Upper lobe of left lung (tissue), 6 donors: ENCODE measurements at regions not wholly inside any gene's neighbourhood (a gene's known extent, or its start where the extent isn't known, plus 50 kb on each side); places are given as distances from the start of the nearest gene placed in this dataset.

Source experiments
- ATAC-seq, 2 donors: fragments of 200-7000 bp; cut with Tn5 transposase; one replicate each; pipeline ENCODE4 v1.9.1; 2022; ENCODE audit warnings: mild to moderate bottlenecking in 2 of 2, moderate library complexity in 2 of 2; ENCODE audit not compliant: low FRiP score in 2 of 2
- DNase-seq, 2 donors: peaks; one replicate each; pipeline ENCODE4 v3.0.0-alpha.2; 2019 to 2020
- H3K27ac ChIP-seq, 4 donors: fragments of 200-600 bp; sonication (generic); one replicate each; pipeline ENCODE4 v1.5.1; 2016 to 2019
- H3K27me3 ChIP-seq, 4 donors: fragments of 200-600 bp; sonication (generic); one replicate each; pipeline ENCODE4 v1.5.1; 2017 to 2019
- H3K36me3 ChIP-seq, 4 donors: fragments of 200-600 bp; sonication (generic); one replicate each; pipeline ENCODE4 v1.5.1; 2016 to 2019
- H3K4me1 ChIP-seq, 4 donors: fragments of 200-600 bp; sonication (generic); one replicate each; pipeline ENCODE4 v1.5.1; 2018 to 2019
- H3K4me3 ChIP-seq, 4 donors: fragments of 200-600 bp; sonication (generic); one replicate each; pipeline ENCODE4 v1.5.1; 2017 to 2019; ENCODE audit warnings: mild to moderate bottlenecking in 2 of 4, moderate library complexity in 1 of 4
- H3K9me3 ChIP-seq, 4 donors: fragments of 200-600 bp; sonication (generic); one replicate each; pipeline ENCODE4 v1.5.1; 2018 to 2019
- EP300 ChIP-seq, 4 donors: sonication (generic); formaldehyde crosslinking; IDR thresholded peaks; one replicate each; pipeline ENCODE4 v1.5.1; 2017; ENCODE audit warnings: antibody characterized with exemption in 4 of 4, control low read depth in 2 of 4
- POLR2A ChIP-seq, 4 donors: fragments of 450-650 bp; IDR thresholded peaks; one replicate each; pipeline ENCODE4 v1.5.1; 2016 to 2017; ENCODE audit warnings: antibody characterized with exemption in 4 of 4, mild to moderate bottlenecking in 2 of 4
- POLR2AphosphoS5 ChIP-seq, 2 donors: sonication (generic); formaldehyde crosslinking; IDR thresholded peaks; one replicate each; pipeline ENCODE4 v1.5.1; 2017; ENCODE audit warnings: antibody characterized with exemption in 2 of 2
- WGBS, 2 donors: methylation state at CpG; one replicate each; pipeline ENCODE4 v1.1.5; 2017 to 2018; 5-methylcytosine and 5-hydroxymethylcytosine counted together
- TF ChIP-seq, protein P1 (sequence below), 6 experiments: fragments of 450-650 bp in 4 of 6; fragments of 200-600 bp in 2 of 6; sonication (generic) in 2 of 6; IDR thresholded peaks; one replicate each; pipeline ENCODE4 v1.5.1; 2016 to 2019; ENCODE audit warnings: antibody characterized with exemption in 6 of 6
- donor health status: DM: no; HTN: no; CAD: no; lungs with moderate emphysema.
- donor health status: DM: no; HTN: yes; CAD: no; lungs with severe emphysema.

- TF ChIP-seq POLR2A (IDR thresholded peaks at IDR 0.05) (no peak), EP300 (IDR thresholded peaks at IDR 0.05) (no peak), POLR2AphosphoS5 (IDR thresholded peaks at IDR 0.05) (no peak)
- TF ChIP-seq, protein P1, sequence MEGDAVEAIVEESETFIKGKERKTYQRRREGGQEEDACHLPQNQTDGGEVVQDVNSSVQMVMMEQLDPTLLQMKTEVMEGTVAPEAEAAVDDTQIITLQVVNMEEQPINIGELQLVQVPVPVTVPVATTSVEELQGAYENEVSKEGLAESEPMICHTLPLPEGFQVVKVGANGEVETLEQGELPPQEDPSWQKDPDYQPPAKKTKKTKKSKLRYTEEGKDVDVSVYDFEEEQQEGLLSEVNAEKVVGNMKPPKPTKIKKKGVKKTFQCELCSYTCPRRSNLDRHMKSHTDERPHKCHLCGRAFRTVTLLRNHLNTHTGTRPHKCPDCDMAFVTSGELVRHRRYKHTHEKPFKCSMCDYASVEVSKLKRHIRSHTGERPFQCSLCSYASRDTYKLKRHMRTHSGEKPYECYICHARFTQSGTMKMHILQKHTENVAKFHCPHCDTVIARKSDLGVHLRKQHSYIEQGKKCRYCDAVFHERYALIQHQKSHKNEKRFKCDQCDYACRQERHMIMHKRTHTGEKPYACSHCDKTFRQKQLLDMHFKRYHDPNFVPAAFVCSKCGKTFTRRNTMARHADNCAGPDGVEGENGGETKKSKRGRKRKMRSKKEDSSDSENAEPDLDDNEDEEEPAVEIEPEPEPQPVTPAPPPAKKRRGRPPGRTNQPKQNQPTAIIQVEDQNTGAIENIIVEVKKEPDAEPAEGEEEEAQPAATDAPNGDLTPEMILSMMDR (IDR thresholded peaks at IDR 0.05), result no peak
- no peak overlapping the region for H3K4me3 ChIP-seq
- H3K27me3 ChIP-seq, result no peaks in the 10 kb centered on the region
- DNase-seq, result no peak
- WGBS, 2 donors, result 84 to 87% methylated on average over 6 of the region's 6 CpGs
- no peaks in the 10 kb centered on the region for H3K36me3 ChIP-seq
- H3K4me1 ChIP-seq, result no peaks in the 10 kb centered on the region
- no peak for ATAC-seq
- H3K9me3 ChIP-seq, result no peaks in the 10 kb centered on the region
- H3K27ac ChIP-seq, result no peak overlapping the region
Observed at GRCh38 chr1:17929224-17929623, 174.1 kb downstream of the ACTL8 start.

GRCh38 chr1:17930635-17931034, 175.5 kb downstream of the ACTL8 start:
- TF ChIP-seq EP300 (IDR thresholded peaks at IDR 0.05) (no peak), POLR2A (IDR thresholded peaks at IDR 0.05) (no peak), POLR2AphosphoS5 (IDR thresholded peaks at IDR 0.05) (no peak)
- TF ChIP-seq, protein P1 (IDR thresholded peaks at IDR 0.05), result no peak
- H3K36me3 ChIP-seq, result no peaks in the 10 kb centered on the region
- H3K4me3 ChIP-seq, result no peak overlapping the region
- H3K4me1 ChIP-seq, result no peaks in the 10 kb centered on the region
- no peak for ATAC-seq
- no peaks in the 10 kb centered on the region for H3K27me3 ChIP-seq
- 54 to 69% methylated on average over 3 to 4 of the region's 4 CpGs for WGBS, 2 donors
- no peak for DNase-seq
- no peak overlapping the region for H3K27ac ChIP-seq
- H3K9me3 ChIP-seq, result no peaks in the 10 kb centered on the region

DNA sequence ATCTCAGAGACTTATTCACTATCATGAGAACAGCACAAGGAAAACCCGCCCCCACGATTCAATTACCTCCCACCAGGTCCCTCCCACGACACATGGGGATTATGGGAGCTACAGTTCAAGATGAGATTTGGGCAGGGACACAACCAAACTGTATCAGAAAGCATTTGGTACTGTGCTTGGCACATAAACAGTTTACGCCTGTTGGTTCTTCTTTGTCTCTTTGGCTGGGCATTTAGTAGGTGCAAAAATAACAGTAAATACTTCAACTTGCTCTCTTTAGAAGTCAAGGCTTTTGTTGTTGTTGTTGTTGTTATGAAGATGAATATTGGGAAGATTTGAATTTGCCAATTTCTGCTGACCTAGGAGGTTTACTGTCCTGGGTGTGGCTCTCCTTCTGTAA, 175.4 kb upstream of the IGSF21 start:
- TF ChIP-seq EP300 (IDR thresholded peaks at IDR 0.05) (no peak), POLR2A (IDR thresholded peaks at IDR 0.05) (no peak), POLR2AphosphoS5 (IDR thresholded peaks at IDR 0.05) (no peak)
- TF ChIP-seq, protein P1 (IDR thresholded peaks at IDR 0.05), result no peak
- no peak for DNase-seq
- H3K27ac ChIP-seq, result no peak overlapping the region
- H3K36me3 ChIP-seq, result no peaks in the 10 kb centered on the region
- H3K27me3 ChIP-seq, result no peaks in the 10 kb centered on the region
- ATAC-seq, result no peak
- H3K9me3 ChIP-seq, result no peaks in the 10 kb centered on the region
- WGBS, 2 donors, result 71 to 82% methylated on average over 4 of the region's 4 CpGs
- no peaks in the 10 kb centered on the region for H3K4me1 ChIP-seq
- H3K4me3 ChIP-seq, result no peak overlapping the region

DNA sequence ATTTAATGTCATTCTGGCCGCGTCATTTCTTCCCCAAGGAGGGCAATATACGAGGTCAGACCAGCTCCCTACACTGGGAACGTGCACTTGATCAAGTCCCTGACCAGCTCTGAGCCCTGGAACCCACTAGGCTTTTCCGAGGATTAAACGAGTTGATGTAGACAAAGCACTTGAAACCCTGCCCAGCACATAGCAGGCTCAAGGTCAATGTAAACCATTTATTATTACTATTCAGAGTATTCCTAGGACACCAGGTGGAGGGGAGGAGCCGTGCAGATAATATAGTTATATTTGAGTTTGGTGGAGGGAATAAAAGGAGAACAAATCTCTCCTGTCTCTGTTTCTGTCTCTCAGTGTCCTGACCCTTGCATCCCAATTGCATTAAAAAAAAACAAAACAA, 174.1 kb upstream of the IGSF21 start:
- no peak overlapping the region for H3K27ac ChIP-seq
- H3K27me3 ChIP-seq, result no peaks in the 10 kb centered on the region

GRCh38 chr1:17933971-17934370, 173.6 kb upstream of the IGSF21 start:
- no peak for DNase-seq
- WGBS, 2 donors, result 69 to 73% methylated on average over 3 to 5 of the region's 5 CpGs
- no peak overlapping the region for H3K4me3 ChIP-seq
- no peaks in the 10 kb centered on the region for H3K9me3 ChIP-seq
- H3K36me3 ChIP-seq, result no peaks in the 10 kb centered on the region
- H3K27me3 ChIP-seq, result no peaks in the 10 kb centered on the region
- no peak for TF ChIP-seq POLR2AphosphoS5 (IDR thresholded peaks at IDR 0.05)
- TF ChIP-seq POLR2A (IDR thresholded peaks at IDR 0.05), result no peak
- TF ChIP-seq, protein P1 (IDR thresholded peaks at IDR 0.05), result no peak
- TF ChIP-seq EP300 (IDR thresholded peaks at IDR 0.05), result no peak
- no peaks in the 10 kb centered on the region for H3K4me1 ChIP-seq
- H3K27ac ChIP-seq, result no peak overlapping the region
- no peak for ATAC-seq

More for the DNA sequence above, 174.1 kb upstream of the IGSF21 start:
- H3K4me3 ChIP-seq, result no peak overlapping the region
- no peaks in the 10 kb centered on the region for H3K4me1 ChIP-seq
- 60 to 66% methylated on average over 7 of the region's 7 CpGs for WGBS, 2 donors
- TF ChIP-seq POLR2AphosphoS5 (IDR thresholded peaks at IDR 0.05) (no peak), POLR2A (IDR thresholded peaks at IDR 0.05) (no peak), EP300 (IDR thresholded peaks at IDR 0.05) (no peak)
- TF ChIP-seq, protein P1 (IDR thresholded peaks at IDR 0.05), result no peak
- no peaks in the 10 kb centered on the region for H3K36me3 ChIP-seq
- ATAC-seq (no peak), DNase-seq (no peak)
- H3K9me3 ChIP-seq, result no peaks in the 10 kb centered on the region
